Neural cell (in vitro differentiated cells): ENCODE measurements at regions not wholly inside any gene's neighbourhood (a gene's known extent, or its start where the extent isn't known, plus 50 kb on each side); places are given as distances from the start of the nearest gene placed in this dataset.

Experiments
- EP300 ChIP-seq: fragments of 450-650 bp; conservative IDR thresholded peaks from 2 replicates; pipeline ENCODE4 v1.6.1; 2014; ENCODE audit warnings: antibody characterized with exemption, mild to moderate bottlenecking, moderate library complexity; ENCODE audit not compliant: poor library complexity, severe bottlenecking
- EZH2 ChIP-seq: fragments of 200-600, 300-800 bp; shearing (Covaris generic), sonication (generic); IDR thresholded peaks from 2 replicates; pipeline ENCODE4 v1.6.1; 2014; ENCODE audit warnings: antibody characterized with exemption, low read length, borderline replicate concordance, mild to moderate bottlenecking; ENCODE audit not compliant: insufficient read depth, poor library complexity, severe bottlenecking
- POLR2AphosphoS5 ChIP-seq: IDR thresholded peaks from 2 replicates; pipeline ENCODE4 v1.6.1; 2012
- TF ChIP-seq, protein P1 (sequence below): fragments of 450-650 bp; IDR thresholded peaks from 2 replicates; pipeline ENCODE4 v1.5.1; 2014; ENCODE audit warnings: antibody characterized with exemption, mild to moderate bottlenecking, moderate library complexity; ENCODE audit not compliant: poor library complexity, severe bottlenecking

DNA sequence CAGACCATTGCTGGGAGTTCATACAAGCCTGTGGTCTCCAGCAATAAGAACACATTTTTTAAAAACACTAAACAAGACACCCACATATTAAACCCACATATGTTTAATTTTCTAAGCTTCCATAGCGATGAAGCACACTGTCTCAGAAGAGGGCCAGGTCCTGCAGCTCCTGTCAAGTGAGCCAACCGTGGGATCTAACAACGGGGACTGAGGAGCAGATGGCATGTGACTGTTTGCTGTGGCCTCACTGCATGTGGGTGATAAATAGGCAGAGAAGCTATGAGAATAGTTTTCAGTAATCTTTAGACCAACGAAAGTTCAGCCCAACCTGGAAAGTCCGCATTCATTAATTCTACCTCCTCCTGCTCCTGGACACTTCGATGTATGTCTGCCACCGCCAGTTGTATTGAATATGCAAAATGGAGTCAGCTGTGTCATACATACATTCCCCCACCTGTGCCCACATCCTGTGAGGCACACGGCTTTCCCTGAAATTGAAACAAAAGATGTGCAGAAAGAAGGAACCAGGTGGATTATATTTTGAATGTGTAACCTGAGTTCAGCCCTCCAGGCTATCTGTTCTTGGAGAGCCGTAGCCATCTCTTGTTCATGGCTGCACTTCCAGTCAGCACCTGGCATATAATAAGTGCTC, 88.2 kb downstream of the MIS18A start:
- TF ChIP-seq, protein P1, sequence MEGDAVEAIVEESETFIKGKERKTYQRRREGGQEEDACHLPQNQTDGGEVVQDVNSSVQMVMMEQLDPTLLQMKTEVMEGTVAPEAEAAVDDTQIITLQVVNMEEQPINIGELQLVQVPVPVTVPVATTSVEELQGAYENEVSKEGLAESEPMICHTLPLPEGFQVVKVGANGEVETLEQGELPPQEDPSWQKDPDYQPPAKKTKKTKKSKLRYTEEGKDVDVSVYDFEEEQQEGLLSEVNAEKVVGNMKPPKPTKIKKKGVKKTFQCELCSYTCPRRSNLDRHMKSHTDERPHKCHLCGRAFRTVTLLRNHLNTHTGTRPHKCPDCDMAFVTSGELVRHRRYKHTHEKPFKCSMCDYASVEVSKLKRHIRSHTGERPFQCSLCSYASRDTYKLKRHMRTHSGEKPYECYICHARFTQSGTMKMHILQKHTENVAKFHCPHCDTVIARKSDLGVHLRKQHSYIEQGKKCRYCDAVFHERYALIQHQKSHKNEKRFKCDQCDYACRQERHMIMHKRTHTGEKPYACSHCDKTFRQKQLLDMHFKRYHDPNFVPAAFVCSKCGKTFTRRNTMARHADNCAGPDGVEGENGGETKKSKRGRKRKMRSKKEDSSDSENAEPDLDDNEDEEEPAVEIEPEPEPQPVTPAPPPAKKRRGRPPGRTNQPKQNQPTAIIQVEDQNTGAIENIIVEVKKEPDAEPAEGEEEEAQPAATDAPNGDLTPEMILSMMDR, result no peak
- TF ChIP-seq EZH2 (no peak), POLR2AphosphoS5 (no peak), EP300 (no peak)
